Fibroblast of skin of back (primary cell): ENCODE measurements at regions not wholly inside any gene's neighbourhood (a gene's known extent, or its start where the extent isn't known, plus 50 kb on each side); places are given as distances from the start of the nearest gene placed in this dataset.
"Not testable (repeated sequence)": the region's sequence is repeated elsewhere in the genome, so short reads cannot be mapped to it uniquely, and the experiment has no call there.

Source experiments
- DNase-seq: peaks from one replicate; pipeline ENCODE4 v3.0.0-alpha.2; 2013

DNA sequence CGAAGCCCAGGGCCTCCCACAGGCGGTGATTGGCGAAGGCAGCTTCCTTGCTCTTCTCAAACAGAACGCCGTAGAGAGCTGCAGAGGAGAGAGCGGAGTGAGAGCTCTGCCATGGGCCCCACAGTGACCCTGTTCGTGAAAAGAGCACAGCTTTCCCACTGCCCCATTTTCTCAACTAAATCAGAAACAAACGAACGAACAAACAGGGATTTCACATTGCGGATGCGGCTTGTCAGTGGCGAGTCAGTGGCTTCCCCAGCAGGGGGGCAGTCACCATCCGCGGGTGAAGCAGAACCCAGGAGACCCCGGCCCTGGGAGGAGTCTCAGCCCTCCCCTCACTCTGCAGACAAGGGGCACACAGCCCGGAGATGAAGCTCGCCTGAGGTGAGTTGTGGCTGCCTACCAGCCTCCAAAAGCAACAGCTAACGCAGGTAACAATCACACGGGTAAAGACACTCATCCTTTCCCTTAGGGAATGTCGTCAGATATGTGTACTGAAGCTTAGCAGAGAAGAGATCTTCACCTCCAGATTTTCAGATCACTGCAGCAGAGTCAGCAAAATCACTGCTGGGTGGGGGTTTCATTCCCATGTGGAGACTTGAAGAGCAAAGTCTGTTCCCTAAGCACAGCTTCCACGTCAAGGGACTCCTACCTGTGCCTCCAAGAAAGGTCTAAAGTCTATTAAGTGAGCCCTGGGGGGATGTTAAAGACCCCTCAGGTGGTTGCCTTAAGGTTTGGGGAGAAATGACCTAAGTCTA lies 51.2 kb upstream of the GPR31 start:
- no peak for DNase-seq

GRCh38 chr6:167209577-167209975 lies 51.8 kb upstream of the GPR31 start:
- DNase-seq: no peak

DNA sequence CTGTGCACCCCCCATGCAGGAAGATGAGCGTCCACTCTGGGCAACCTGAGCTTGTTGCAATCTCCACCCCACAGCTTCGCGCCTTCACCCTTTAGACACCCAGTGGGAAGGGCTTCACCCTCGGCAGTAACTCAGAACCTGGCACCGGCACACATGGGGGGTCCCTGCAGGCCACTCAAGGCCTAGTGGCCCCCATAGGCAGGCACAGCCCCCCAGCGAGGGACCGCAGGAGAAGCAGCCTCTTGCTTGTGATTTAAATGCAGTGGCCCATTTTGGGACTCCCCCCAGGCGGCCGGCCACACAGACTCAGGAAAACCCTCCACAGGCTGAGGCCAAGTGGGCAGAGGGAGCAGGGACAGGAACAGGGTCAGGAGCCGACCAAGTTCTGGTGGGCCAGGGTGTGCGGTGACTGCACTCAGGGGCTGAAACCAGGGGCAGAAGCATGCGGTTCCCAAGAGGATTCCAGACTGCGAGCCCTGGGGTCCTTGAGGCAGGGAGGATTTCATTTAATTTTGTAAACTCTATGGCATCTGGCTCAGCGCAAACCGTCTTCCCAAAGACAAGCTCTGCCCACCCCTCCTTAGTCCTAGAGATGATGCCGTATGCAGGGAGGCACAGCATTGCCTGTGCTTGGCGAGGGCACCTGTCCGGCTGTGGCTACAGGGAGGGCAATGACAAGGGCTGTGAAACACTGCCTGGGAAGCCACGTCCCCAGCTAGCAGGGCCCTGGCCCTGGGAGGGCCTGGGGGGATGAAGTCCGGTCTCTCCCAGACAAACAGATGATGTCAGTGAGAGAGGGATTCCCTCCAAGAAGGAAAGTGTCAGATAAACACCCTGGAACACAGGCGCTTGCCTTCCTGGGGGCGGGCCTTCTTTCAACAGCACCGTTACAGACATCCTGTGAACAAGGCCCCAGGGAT lies 52.9 kb upstream of the GPR31 start:
- peak; percentile 13 for DNase-seq

DNA sequence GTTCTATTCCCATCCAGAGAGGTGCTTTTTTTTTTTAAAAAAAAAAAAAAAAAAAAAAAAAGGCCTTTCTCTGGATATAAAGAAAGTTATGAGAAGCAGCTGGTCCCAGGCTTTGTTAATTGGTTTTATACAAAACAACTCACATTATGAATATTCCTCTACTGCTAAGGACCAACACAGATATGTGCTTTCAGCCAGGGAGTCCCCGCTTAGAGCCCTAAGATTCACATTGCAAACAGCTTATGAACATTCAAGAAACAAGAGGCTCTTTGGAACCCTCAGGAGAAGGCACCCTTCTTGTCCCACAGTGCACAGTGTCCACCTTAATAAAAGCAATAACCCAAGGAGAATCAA lies 53.5 kb upstream of the GPR31 start:
- no peak for DNase-seq

DNA sequence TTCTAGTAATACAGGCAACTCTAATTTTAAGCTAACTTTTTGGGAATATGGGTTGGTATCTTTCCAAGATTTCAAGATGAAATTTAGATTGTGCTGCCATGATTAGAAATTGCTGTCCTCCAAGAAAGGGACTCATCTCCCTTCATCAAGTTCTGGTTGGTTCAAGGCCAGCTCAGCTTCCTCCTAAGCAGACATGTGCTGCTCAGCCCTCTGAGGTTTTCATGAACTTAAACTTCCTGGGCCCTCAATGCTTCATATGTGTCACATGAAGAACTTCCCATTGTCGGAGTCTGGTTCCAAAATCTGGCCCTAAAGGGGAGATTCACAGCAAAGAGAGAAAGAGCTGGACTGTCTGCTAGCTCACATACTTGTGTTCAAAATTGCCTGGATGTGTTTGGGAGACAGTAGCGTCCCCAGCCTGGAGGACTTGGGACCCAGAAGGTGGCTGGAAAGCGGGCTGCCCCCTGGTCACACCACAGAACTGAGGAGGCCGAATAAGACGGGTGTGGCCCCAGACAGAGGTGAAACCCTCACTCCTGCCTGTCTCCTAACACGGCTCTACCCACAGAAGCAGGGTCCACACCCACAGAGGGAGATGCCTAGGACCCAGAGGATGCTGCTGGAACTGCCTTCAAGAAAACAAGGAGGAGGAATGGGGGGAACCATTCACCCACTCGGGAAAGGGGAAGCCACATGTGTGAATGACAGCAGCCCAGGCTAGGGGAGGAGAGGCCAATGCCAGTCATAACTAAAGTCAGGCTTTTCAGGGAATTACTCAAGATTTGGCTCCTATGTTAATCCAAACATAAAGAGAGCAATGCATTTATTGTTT lies 54.3 kb upstream of the GPR31 start:
- no peak for DNase-seq

DNA sequence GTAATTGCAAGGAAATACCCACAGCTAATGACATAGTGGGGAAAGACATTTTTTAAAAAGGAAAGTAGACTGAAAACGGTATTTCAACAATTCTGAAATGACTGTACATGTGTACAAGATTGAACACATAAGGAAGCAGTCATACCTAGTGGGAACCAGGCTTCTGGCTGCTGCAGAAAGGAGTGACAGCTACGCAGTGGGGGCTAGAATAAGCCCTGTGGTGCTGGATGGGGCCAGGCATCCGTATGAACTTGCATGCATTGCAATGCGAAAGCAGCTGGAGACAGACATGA lies 54.9 kb upstream of the GPR31 start:
- DNase-seq: no peak

DNA sequence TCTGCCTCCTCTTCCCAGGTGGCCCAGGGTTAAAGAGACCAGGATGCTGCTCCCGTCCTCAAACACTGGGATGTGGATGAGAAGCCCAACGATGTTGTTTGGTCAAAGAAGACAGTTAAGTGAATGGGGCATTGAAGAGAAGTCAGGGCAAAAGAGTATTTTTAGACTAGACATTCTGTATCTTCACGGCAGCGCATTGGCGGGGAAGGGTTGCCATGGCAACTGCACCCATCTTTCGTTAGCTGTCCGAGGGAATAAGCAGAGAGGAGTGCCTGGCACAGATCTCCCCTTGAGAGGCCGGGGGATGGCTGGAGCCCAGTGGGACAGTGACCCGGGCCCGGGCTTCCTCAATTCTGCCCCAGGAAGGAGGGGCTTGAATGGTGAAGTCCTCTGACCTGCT lies 56.4 kb upstream of the GPR31 start:
- no peak for DNase-seq

DNA sequence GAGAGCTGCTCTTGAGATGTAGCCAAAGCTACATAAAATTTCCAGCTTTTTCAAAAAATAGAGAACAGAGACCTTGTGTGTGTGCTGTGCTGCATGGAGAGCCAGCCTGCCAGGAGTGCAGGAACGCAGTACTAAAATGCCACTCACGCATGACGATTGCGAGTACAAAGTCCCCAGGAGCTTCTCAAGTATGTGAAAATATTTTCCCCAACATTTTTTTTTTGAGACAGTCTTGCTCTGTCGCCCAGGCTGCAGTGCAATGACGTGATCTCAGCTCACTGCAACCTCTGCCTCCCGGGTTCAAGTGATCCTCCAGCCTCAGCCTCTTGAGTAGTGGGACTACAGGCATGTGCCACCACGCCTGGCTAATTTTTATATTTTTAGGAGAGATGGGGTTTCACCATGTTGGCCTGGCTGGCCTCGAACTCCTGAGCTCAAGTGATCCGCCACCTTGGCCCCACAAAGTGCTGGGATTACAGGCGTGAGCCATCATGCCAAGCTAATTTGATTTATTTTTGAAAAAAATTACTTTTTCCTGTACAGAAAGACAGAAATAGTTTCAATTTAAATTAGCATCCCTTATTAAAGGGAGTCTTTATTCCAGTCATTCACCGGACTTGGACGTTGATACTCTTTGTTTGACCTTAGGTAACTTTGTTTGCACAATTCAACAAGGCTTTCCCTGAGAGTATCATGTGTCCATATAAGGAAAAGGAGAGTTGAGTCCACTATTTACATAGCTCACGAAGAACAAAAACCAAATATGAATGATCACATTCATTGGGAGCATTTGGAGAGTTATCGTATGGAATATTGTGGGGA lies 57.9 kb upstream of the GPR31 start:
- DNase-seq: not testable (repeated sequence)

- DNase-seq: not testable (repeated sequence)
Measured at GRCh38 chr6:167216390-167217050, 58.7 kb upstream of the GPR31 start.

- DNase-seq: not testable (repeated sequence)
Measured at GRCh38 chr6:167217073-167217472, 59.3 kb upstream of the GPR31 start.

GRCh38 chr6:167217951-167218759 lies 60.4 kb upstream of the GPR31 start:
- peak; percentile 15 for DNase-seq

DNA sequence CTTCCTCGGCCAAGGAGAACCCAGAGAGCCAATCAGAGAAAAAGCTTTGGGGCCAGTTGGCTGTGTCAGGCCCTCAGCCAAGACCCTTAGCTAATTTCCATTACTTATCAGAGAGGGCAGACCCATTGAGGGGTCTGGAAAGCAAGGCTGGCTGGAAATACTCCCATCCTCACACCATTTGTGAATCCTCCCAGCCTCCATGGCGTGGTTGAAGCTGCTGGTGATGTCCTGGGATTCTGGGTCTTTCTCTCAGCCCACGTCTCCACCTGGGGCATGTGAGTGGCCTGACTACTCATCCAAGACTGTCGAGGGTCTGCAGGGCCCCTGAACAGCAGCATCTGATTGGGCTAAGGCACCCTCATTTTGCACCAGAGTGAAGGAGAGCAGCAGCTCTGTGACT lies 61.3 kb upstream of the GPR31 start:
- not testable (repeated sequence) for DNase-seq

GRCh38 chr6:167219967-167220512 lies 62.3 kb upstream of the GPR31 start:
- no peak for DNase-seq

- no peak for DNase-seq
Measured at GRCh38 chr6:167221400-167222201, 63.8 kb upstream of the GPR31 start.

GRCh38 chr6:167225566-167226382 lies 65.3 kb upstream of the UNC93A start:
- DNase-seq: not testable (repeated sequence)

GRCh38 chr6:167226383-167226685 lies 64.8 kb upstream of the UNC93A start:
- no peak for DNase-seq

- no peak for DNase-seq
Measured at GRCh38 chr6:167226791-167227190, 64.3 kb upstream of the UNC93A start.

DNA sequence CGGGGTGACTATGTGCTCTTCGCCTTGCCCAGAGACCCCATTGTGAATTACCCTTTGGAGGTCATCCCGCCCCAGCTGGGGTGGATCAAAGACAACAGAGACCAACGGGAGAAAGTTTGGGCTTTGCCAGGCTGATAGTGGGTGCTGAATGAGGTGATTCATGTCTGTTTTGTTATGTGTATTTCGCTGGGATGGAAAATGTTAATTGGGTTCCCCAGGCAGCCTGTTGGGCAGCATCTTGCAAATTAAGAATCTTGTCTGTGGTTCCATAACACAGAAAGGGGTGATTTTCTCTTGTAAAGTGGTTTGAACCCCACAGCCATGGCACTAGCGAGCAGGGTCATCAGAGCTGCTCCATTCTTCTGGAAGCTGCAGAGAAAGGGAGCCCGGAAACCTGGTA lies 63.1 kb upstream of the UNC93A start:
- no peak for DNase-seq

DNA sequence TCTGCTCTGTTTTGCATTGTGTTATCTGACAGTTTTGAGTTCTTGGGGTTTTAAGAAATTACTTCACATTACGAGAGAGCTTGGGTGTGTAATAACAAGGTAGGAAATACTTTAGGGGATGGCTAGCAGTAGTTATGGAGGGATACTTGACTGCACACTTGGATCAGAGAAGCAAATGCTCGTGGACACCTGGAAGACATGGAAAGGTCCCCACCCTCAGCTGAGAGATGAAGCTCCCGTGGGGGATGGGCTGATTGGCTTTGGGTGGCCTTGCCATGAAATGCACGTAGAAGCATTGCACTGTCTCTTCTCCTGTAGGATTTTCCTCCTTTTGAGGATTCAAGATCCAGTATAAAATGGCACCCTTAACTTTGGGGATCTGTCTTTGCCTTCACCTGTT lies 61.5 kb upstream of the UNC93A start:
- DNase-seq: no peak
